Endodermal cell (in vitro differentiated cells): ENCODE measurements at regions not wholly inside any gene's neighbourhood (a gene's known extent, or its start where the extent isn't known, plus 50 kb on each side); places are given as distances from the start of the nearest gene placed in this dataset.

Experiments used
- DNase-seq: peaks from one replicate; pipeline ENCODE4 v3.0.0-alpha.2; 2017
- H3K27ac ChIP-seq: 2 replicates; pipeline ENCODE4 v1.5.1; 2013; ENCODE audit warnings: mild to moderate bottlenecking, low read depth, low read length, moderate library complexity
- H3K27me3 ChIP-seq: 2 replicates; pipeline ENCODE4 v1.6.1; 2013; ENCODE audit warnings: mild to moderate bottlenecking, low read length, moderate library complexity; ENCODE audit not compliant: insufficient read depth, control insufficient read depth, poor library complexity, severe bottlenecking
- H3K36me3 ChIP-seq: 2 replicates; pipeline ENCODE4 v1.7.0; 2013; ENCODE audit warnings: mild to moderate bottlenecking, low read length, moderate library complexity; ENCODE audit not compliant: control insufficient read depth, insufficient read depth
- H3K4me1 ChIP-seq: one replicate; pipeline ENCODE4 v1.7.0; 2013; ENCODE audit warnings: low read length; ENCODE audit not compliant: control insufficient read depth, insufficient read depth
- H3K4me3 ChIP-seq: 2 replicates; pipeline ENCODE4 v1.5.1; 2013; ENCODE audit warnings: mild to moderate bottlenecking, low read length, moderate library complexity
- H3K9ac ChIP-seq: 2 replicates; pipeline ENCODE4 v1.6.1; 2013; ENCODE audit warnings: mild to moderate bottlenecking, low read length, moderate library complexity; ENCODE audit not compliant: poor library complexity, severe bottlenecking; ENCODE audit errors: extremely low read depth
- H3K9me3 ChIP-seq: 2 replicates; pipeline ENCODE4 v1.6.1; 2013; ENCODE audit warnings: mild to moderate bottlenecking, low read length, moderate library complexity; ENCODE audit not compliant: control insufficient read depth
- H3K27ac Mint-ChIP-seq: 2 replicates; pipeline ENCODE4 v1.8.0; 2020; ENCODE audit warnings: mixed read lengths
- H3K27me3 Mint-ChIP-seq: 2 replicates; pipeline ENCODE4 v1.8.0; 2021; ENCODE audit warnings: mild to moderate bottlenecking, mixed read lengths; ENCODE audit not compliant: insufficient read depth
- H3K36me3 Mint-ChIP-seq: 2 replicates; pipeline ENCODE4 v1.8.0; 2020; ENCODE audit warnings: low read depth, mixed read lengths
- H3K4me1 Mint-ChIP-seq: 2 replicates; pipeline ENCODE4 v1.8.0; 2020; ENCODE audit warnings: mixed read lengths
- H3K4me3 Mint-ChIP-seq: 2 replicates; pipeline ENCODE4 v1.8.0; 2020; ENCODE audit warnings: mild to moderate bottlenecking, moderate library complexity, mixed read lengths
- H3K9me3 Mint-ChIP-seq: 2 replicates; pipeline ENCODE4 v1.8.0; 2020; ENCODE audit warnings: mild to moderate bottlenecking, mixed read lengths
- CTCF ChIP-seq: fragments of 200-600 bp; sonication (generic); conservative IDR thresholded peaks from 2 replicates; pipeline ENCODE4 v1.5.0; 2021; ENCODE audit warnings: antibody characterized with exemption, mild to moderate bottlenecking
- WGBS, 2 experiments: methylation state at CpG; one replicate each; pipeline versions ENCODE4 v1.1.5 to v1.1.7; 2013; ENCODE audit warnings: missing lambda C conversion rate in 2 of 2, mixed read lengths in 1 of 2; ENCODE audit not compliant: insufficient coverage in 1 of 2, insufficient read length in 1 of 2; 5-methylcytosine and 5-hydroxymethylcytosine counted together

- Mint-ChIP-seq H3K4me3 (no peak overlapping the region), H3K27me3 (no peaks in the 10 kb centered on the region), H3K36me3 (no peaks in the 10 kb centered on the region), H3K9me3 (no peaks in the 10 kb centered on the region), H3K4me1 (no peaks in the 10 kb centered on the region), H3K27ac (no peak overlapping the region)
- no peak overlapping the region for H3K4me3 ChIP-seq
- no peaks in the 10 kb centered on the region for H3K36me3 ChIP-seq
- no peak overlapping the region for H3K9ac ChIP-seq
- H3K27ac ChIP-seq: no peak overlapping the region
- H3K4me1 ChIP-seq: no peaks in the 10 kb centered on the region
- TF ChIP-seq CTCF: no peak
- H3K27me3 ChIP-seq: no peaks in the 10 kb centered on the region
- DNase-seq: no peak
- H3K9me3 ChIP-seq: no peaks in the 10 kb centered on the region
- 94% methylated on average over 9 to 13 of the region's 13 CpGs for WGBS, 2 experiments
Measured at GRCh38 chr21:35674091-35674671, 386.1 kb downstream of the SETD4 start.

- Mint-ChIP-seq H3K4me1 (no peaks in the 10 kb centered on the region), H3K36me3 (no peaks in the 10 kb centered on the region), H3K9me3 (no peaks in the 10 kb centered on the region), H3K4me3 (no peak overlapping the region), H3K27ac (no peak overlapping the region), H3K27me3 (no peaks in the 10 kb centered on the region)
- no peak for DNase-seq
- H3K36me3 ChIP-seq: no peaks in the 10 kb centered on the region
- no peak overlapping the region for H3K4me3 ChIP-seq
- H3K27ac ChIP-seq: no peak overlapping the region
- H3K27me3 ChIP-seq: no peaks in the 10 kb centered on the region
- 91% methylated on average over 3 of the region's 3 CpGs; no CpG with 5 or more reads in 1 of the 2 experiments for WGBS, 2 experiments
- no peaks in the 10 kb centered on the region for H3K9me3 ChIP-seq
- no peak overlapping the region for H3K9ac ChIP-seq
- no peaks in the 10 kb centered on the region for H3K4me1 ChIP-seq
- no peak for TF ChIP-seq CTCF
Measured at GRCh38 chr21:35672313-35672712, 388.0 kb downstream of the SETD4 start.

GRCh38 chr21:35664683-35665082, 395.6 kb downstream of the SETD4 start:
- Histone ChIP-seq H3K27me3 (no peaks in the 10 kb centered on the region), H3K27ac (no peak overlapping the region), H3K9ac (no peak overlapping the region), H3K4me1 (no peaks in the 10 kb centered on the region), H3K36me3 (no peaks in the 10 kb centered on the region), H3K4me3 (no peak overlapping the region), H3K9me3 (no peaks in the 10 kb centered on the region)
- WGBS, 2 experiments: 80% methylated on average over 3 of the region's 3 CpGs; no CpG with 5 or more reads in 1 of the 2 experiments
- no peaks in the 10 kb centered on the region for H3K9me3 Mint-ChIP-seq
- TF ChIP-seq CTCF: no peak
- no peak for DNase-seq
- H3K4me3 Mint-ChIP-seq: no peak overlapping the region
- H3K36me3 Mint-ChIP-seq: no peaks in the 10 kb centered on the region
- no peak overlapping the region for H3K27ac Mint-ChIP-seq
- peaks cover 4% of the 10 kb centered on the region for H3K4me1 Mint-ChIP-seq
- H3K27me3 Mint-ChIP-seq: no peaks in the 10 kb centered on the region
